ENCODE measurements at regions not wholly inside any gene's neighbourhood (a gene's known extent, or its start where the extent isn't known, plus 50 kb on each side); places are given as distances from the start of the nearest gene placed in this dataset.

- TF ChIP-seq CTCF (IDR thresholded peaks at IDR 0.05) (no peak), POLR2A (IDR thresholded peaks at IDR 0.05) (no peak), POLR2AphosphoS5 (IDR thresholded peaks at IDR 0.05) (no peak)
Observed at GRCh38 chr1:95966866-95967265, 732.9 kb downstream of the RWDD3 start.
